Uterus (tissue), 3 donors: ENCODE measurements at regions not wholly inside any gene's neighbourhood (a gene's known extent, or its start where the extent isn't known, plus 50 kb on each side); places are given as distances from the start of the nearest gene placed in this dataset.

Experiments
- DNase-seq, 2 donors: peaks; one replicate each; pipeline ENCODE4 v3.0.0-alpha.2; 2019 to 2020
- H3K27ac ChIP-seq, 2 donors: fragments of 200-600 bp; sonication (generic); 1 replicate in 1 of 2; 2 replicates in 1 of 2; pipeline ENCODE4 v1.5.1; 2016 to 2018
- H3K27me3 ChIP-seq, 2 donors: fragments of 200-600 bp; sonication (generic); one replicate each; pipeline ENCODE4 v1.5.1; 2018 to 2019; ENCODE audit warnings: control low read depth in 1 of 2
- H3K36me3 ChIP-seq, 2 donors: fragments of 200-600 bp; sonication (generic); one replicate each; pipeline ENCODE4 v1.5.1; 2019; ENCODE audit warnings: control low read depth in 1 of 2
- H3K4me1 ChIP-seq, 2 donors: fragments of 200-600 bp; sonication (generic); one replicate each; pipeline ENCODE4 v1.5.1; 2018 to 2019; ENCODE audit warnings: control low read depth in 1 of 2
- H3K4me3 ChIP-seq, 2 donors: fragments of 200-600 bp; sonication (generic); 1 replicate in 1 of 2; 2 replicates in 1 of 2; pipeline ENCODE4 v1.5.1; 2018 to 2019; ENCODE audit warnings: mild to moderate bottlenecking in 1 of 2
- H3K9me3 ChIP-seq, 2 donors: fragments of 200-600 bp; sonication (generic); one replicate each; pipeline ENCODE4 v1.5.1; 2019; ENCODE audit warnings: control low read depth in 1 of 2
- CTCF ChIP-seq, 4 experiments: fragments of 200-600 bp in 2 of 4; fragments of 450-650 bp in 2 of 4; sonication (generic) in 2 of 4; IDR thresholded peaks; one replicate each; pipeline ENCODE4 v1.5.1; 2016 to 2019; ENCODE audit warnings: antibody characterized with exemption in 4 of 4, mild to moderate bottlenecking in 2 of 4, moderate library complexity in 1 of 4
- POLR2A ChIP-seq, 2 donors: fragments of 450-650 bp; IDR thresholded peaks; one replicate each; pipeline ENCODE4 v1.6.1; 2016; ENCODE audit warnings: antibody characterized with exemption in 2 of 2, mild to moderate bottlenecking in 1 of 2, moderate library complexity in 1 of 2
- intact Hi-C: fragments of 100-400 bp; cut with DNase I; formaldehyde crosslinking; loops from one replicate; pipeline ENCODE4 v1.15.1; 2023; ENCODE audit warnings: low total_unique reads
- donor health status: DM: yes; HTN: yes; CAD: no.

GRCh38 chr21:18191139-18191538, 53.5 kb upstream of the CHODL start:
- intact Hi-C loops = no loop called here

GRCh38 chr21:18178509-18178908, 66.1 kb upstream of the CHODL start:
- DNase-seq = no peak

More at GRCh38 chr21:18191139-18191538, 53.5 kb upstream of the CHODL start:
- Histone ChIP-seq H3K36me3 (no peaks in the 10 kb centered on the region), H3K4me1 (no peaks in the 10 kb centered on the region), H3K27me3 (no peaks in the 10 kb centered on the region), H3K4me3 (no peak overlapping the region), H3K9me3 (no peaks in the 10 kb centered on the region), H3K27ac (no peak overlapping the region)
- TF ChIP-seq CTCF (IDR thresholded peaks at IDR 0.05) (no peak), POLR2A (IDR thresholded peaks at IDR 0.05) (no peak)
- DNase-seq = no peak

GRCh38 chr21:18174370-18174769, 70.3 kb upstream of the CHODL start:
- Histone ChIP-seq H3K9me3 (no peaks in the 10 kb centered on the region), H3K4me1 (no peaks in the 10 kb centered on the region), H3K4me3 (no peak overlapping the region), H3K36me3 (no peaks in the 10 kb centered on the region), H3K27ac (no peak overlapping the region), H3K27me3 (peaks cover 0 to 3% of the 10 kb centered on the region in 2 donors)
- DNase-seq = no peak
- intact Hi-C loops = no loop called here
- TF ChIP-seq CTCF (IDR thresholded peaks at IDR 0.05) (no peak), POLR2A (IDR thresholded peaks at IDR 0.05) (no peak)

More at GRCh38 chr21:18178509-18178908, 66.1 kb upstream of the CHODL start:
- no peaks in the 10 kb centered on the region for H3K9me3 ChIP-seq
- TF ChIP-seq CTCF (IDR thresholded peaks at IDR 0.05) (no peak), POLR2A (IDR thresholded peaks at IDR 0.05) (no peak)
- no peaks in the 10 kb centered on the region for H3K36me3 ChIP-seq
- intact Hi-C loops = no loop called here
- no peak overlapping the region for H3K27ac ChIP-seq
- H3K4me1 ChIP-seq = no peaks in the 10 kb centered on the region
- H3K27me3 ChIP-seq = no peaks in the 10 kb centered on the region
- no peak overlapping the region for H3K4me3 ChIP-seq

- no peaks in the 10 kb centered on the region for H3K9me3 ChIP-seq
- no peak overlapping the region for H3K27ac ChIP-seq
- intact Hi-C loops = no loop called here
- H3K4me3 ChIP-seq = no peak overlapping the region
- DNase-seq = no peak
- H3K27me3 ChIP-seq = peaks cover 0 to 3% of the 10 kb centered on the region in 2 donors
- no peaks in the 10 kb centered on the region for H3K4me1 ChIP-seq
- no peaks in the 10 kb centered on the region for H3K36me3 ChIP-seq
- TF ChIP-seq POLR2A (IDR thresholded peaks at IDR 0.05) = no peak
- TF ChIP-seq CTCF (IDR thresholded peaks at IDR 0.05) = no peak
Observed at GRCh38 chr21:18170829-18171228, 73.8 kb upstream of the CHODL start.

- TF ChIP-seq CTCF (IDR thresholded peaks at IDR 0.05) (no peak), POLR2A (IDR thresholded peaks at IDR 0.05) (no peak)
- Histone ChIP-seq H3K4me3 (no peak overlapping the region), H3K4me1 (no peaks in the 10 kb centered on the region), H3K27me3 (peaks cover 0 to 3% of the 10 kb centered on the region in 2 donors), H3K9me3 (no peaks in the 10 kb centered on the region), H3K27ac (no peak overlapping the region), H3K36me3 (no peaks in the 10 kb centered on the region)
- intact Hi-C loops = no loop called here
- DNase-seq = no peak
Observed at GRCh38 chr21:18170221-18170620, 74.4 kb upstream of the CHODL start.
